H9 (cell line): ENCODE measurements at regions not wholly inside any gene's neighbourhood (a gene's known extent, or its start where the extent isn't known, plus 50 kb on each side); places are given as distances from the start of the nearest gene placed in this dataset.

Experiments
- DNase-seq: peaks from one replicate; pipeline ENCODE4 v3.0.0-alpha.2; 2017
- H2AFZ ChIP-seq: one replicate; pipeline ENCODE4 v1.6.1; 2013; ENCODE audit warnings: mild to moderate bottlenecking, low read length, control low read depth, moderate library complexity
- H2AK5ac ChIP-seq: 2 replicates; pipeline ENCODE4 v1.6.1; 2013; ENCODE audit warnings: low read length, control low read depth, mixed read lengths; ENCODE audit not compliant: insufficient read length
- H2BK120ac ChIP-seq: one replicate; pipeline ENCODE4 v1.6.1; 2013; ENCODE audit warnings: low read depth, mild to moderate bottlenecking, low read length, control low read depth, inconsistent platforms; ENCODE audit not compliant: poor library complexity, severe bottlenecking
- H2BK12ac ChIP-seq: 2 replicates; pipeline ENCODE4 v1.6.1; 2013; ENCODE audit warnings: low read length, control low read depth, mixed read lengths, low read depth; ENCODE audit not compliant: insufficient read length
- H2BK15ac ChIP-seq: 2 replicates; pipeline ENCODE4 v1.6.1; 2013; ENCODE audit warnings: low read depth, low read length, control low read depth
- H2BK20ac ChIP-seq: one replicate; pipeline ENCODE4 v1.6.1; 2013; ENCODE audit warnings: low read depth, mild to moderate bottlenecking, low read length, control low read depth, inconsistent platforms; ENCODE audit not compliant: poor library complexity, severe bottlenecking
- H2BK5ac ChIP-seq: 2 replicates; pipeline ENCODE4 v1.6.1; 2013; ENCODE audit warnings: low read length, control low read depth, mixed read lengths; ENCODE audit not compliant: insufficient read length
- H3K14ac ChIP-seq: 2 replicates; pipeline ENCODE4 v1.6.1; 2013; ENCODE audit warnings: low read length, control low read depth; ENCODE audit not compliant: insufficient read depth
- H3K18ac ChIP-seq: 2 replicates; pipeline ENCODE4 v1.6.1; 2013; ENCODE audit warnings: low read depth, mild to moderate bottlenecking, mixed read lengths, low read length, control low read depth; ENCODE audit not compliant: insufficient read length
- H3K23ac ChIP-seq: 2 replicates; pipeline ENCODE4 v1.6.1; 2013; ENCODE audit warnings: low read length, control low read depth, mixed read lengths, low read depth; ENCODE audit not compliant: insufficient read length
- H3K23me2 ChIP-seq: 2 replicates; pipeline ENCODE4 v1.6.1; 2013; ENCODE audit warnings: low read depth, mild to moderate bottlenecking, mixed read lengths, low read length, control low read depth; ENCODE audit not compliant: insufficient read length, poor library complexity, severe bottlenecking
- H3K27ac ChIP-seq: 2 replicates; pipeline ENCODE4 v1.5.1; 2013; ENCODE audit warnings: low read length, control low read depth, mixed read lengths, low read depth; ENCODE audit not compliant: insufficient read length
- H3K27me3 ChIP-seq: 2 replicates; pipeline ENCODE4 v1.6.1; 2013; ENCODE audit warnings: low read length, control low read depth, inconsistent platforms; ENCODE audit not compliant: insufficient read depth
- H3K4ac ChIP-seq: 2 replicates; pipeline ENCODE4 v1.6.1; 2013; ENCODE audit warnings: low read depth, mild to moderate bottlenecking, control low read depth, inconsistent platforms, low read length, moderate library complexity
- H3K4me1 ChIP-seq: 2 replicates; pipeline ENCODE4 v1.6.1; 2013; ENCODE audit warnings: low read length, control low read depth, inconsistent platforms; ENCODE audit not compliant: insufficient read depth
- H3K4me2 ChIP-seq: 2 replicates; pipeline ENCODE4 v1.6.1; 2013; ENCODE audit warnings: low read length, control low read depth, mixed read lengths; ENCODE audit not compliant: insufficient read length, insufficient read depth
- H3K56ac ChIP-seq: 2 replicates; pipeline ENCODE4 v1.6.1; 2013; ENCODE audit warnings: low read depth, mild to moderate bottlenecking, mixed read lengths, low read length, control low read depth; ENCODE audit not compliant: insufficient read length
- H3K79me1 ChIP-seq: 2 replicates; pipeline ENCODE4 v1.6.1; 2013; ENCODE audit warnings: low read depth, mild to moderate bottlenecking, moderate library complexity, low read length, control low read depth, inconsistent platforms; ENCODE audit not compliant: insufficient read depth, poor library complexity, severe bottlenecking
- H3K79me2 ChIP-seq: 2 replicates; pipeline ENCODE4 v1.6.1; 2013; ENCODE audit warnings: low read length, control low read depth, inconsistent platforms; ENCODE audit not compliant: insufficient read depth
- H3K9ac ChIP-seq: 2 replicates; pipeline ENCODE4 v1.6.1; 2013; ENCODE audit warnings: low read length, control low read depth, mixed read lengths; ENCODE audit not compliant: insufficient read length; ENCODE audit errors: extremely low read depth
- H3K9me3 ChIP-seq: one replicate; pipeline ENCODE4 v1.6.1; 2013; ENCODE audit warnings: low read depth, low read length, inconsistent platforms; ENCODE audit not compliant: control insufficient read depth
- H3T11ph ChIP-seq: one replicate; pipeline ENCODE4 v1.6.1; 2013; ENCODE audit warnings: mild to moderate bottlenecking, low read length, control low read depth, inconsistent platforms
- H4K20me1 ChIP-seq: one replicate; pipeline ENCODE4 v1.6.1; 2013; ENCODE audit not compliant: control insufficient read depth, insufficient read length, insufficient read depth
- H4K5ac ChIP-seq: 2 replicates; pipeline ENCODE4 v1.6.1; 2013; ENCODE audit warnings: low read depth, mild to moderate bottlenecking, mixed read lengths, low read length, control low read depth; ENCODE audit not compliant: insufficient read length
- H4K8ac ChIP-seq: replicated peaks from 2 replicates; pipeline ENCODE4 v1.6.1; 2013; ENCODE audit warnings: low read length, control low read depth, mixed read lengths, low read depth; ENCODE audit not compliant: insufficient read length
- H4K91ac ChIP-seq: 2 replicates; pipeline ENCODE4 v1.6.1; 2013; ENCODE audit warnings: low read depth, mild to moderate bottlenecking, moderate library complexity, mixed read lengths, low read length, control low read depth; ENCODE audit not compliant: insufficient read length
- H3K27ac Mint-ChIP-seq, 3 experiments: 2 replicates in 2 of 3; 3 replicates in 1 of 3; pipeline ENCODE4 v1.8.0; 2020 to 2021; ENCODE audit warnings: mixed read lengths in 3 of 3, mild to moderate bottlenecking in 1 of 3, moderate library complexity in 1 of 3
- H3K27me3 Mint-ChIP-seq: 2 replicates; pipeline ENCODE4 v1.8.0; 2021; ENCODE audit warnings: low read depth, mild to moderate bottlenecking, moderate library complexity, mixed read lengths
- H3K36me3 Mint-ChIP-seq, 3 experiments: 2 replicates in 2 of 3; 3 replicates in 1 of 3; pipeline ENCODE4 v1.8.0; 2020 to 2021; ENCODE audit warnings: low read depth in 3 of 3, mixed read lengths in 3 of 3; ENCODE audit not compliant: insufficient read depth in 1 of 3
- H3K4me1 Mint-ChIP-seq, 2 experiments: 2 replicates each; pipeline ENCODE4 v1.8.0; 2020; ENCODE audit warnings: mixed read lengths in 2 of 2
- H3K4me3 Mint-ChIP-seq, 2 experiments: 2 replicates in 1 of 2; 3 replicates in 1 of 2; pipeline ENCODE4 v1.8.0; 2020 to 2021; ENCODE audit warnings: mild to moderate bottlenecking in 2 of 2, mixed read lengths in 2 of 2, moderate library complexity in 1 of 2
- H3K9me3 Mint-ChIP-seq, 2 experiments: 2 replicates in 1 of 2; 3 replicates in 1 of 2; pipeline ENCODE4 v1.8.0; 2020; ENCODE audit warnings: mild to moderate bottlenecking in 2 of 2, mixed read lengths in 2 of 2, moderate library complexity in 1 of 2
- WGBS: extraction: QIAGEN DNeasy Blood & Tissue Kit; methylation state at CpG from one replicate; pipeline ENCODE4 v1.1.7; 2013; ENCODE audit warnings: missing lambda C conversion rate, low lambda C conversion rate, mixed read lengths; ENCODE audit not compliant: insufficient read length; ENCODE audit errors: extremely low coverage; 5-methylcytosine and 5-hydroxymethylcytosine counted together
- TF ChIP-seq, protein P1 (sequence below): fragments of 200-600 bp; sonication (generic); conservative IDR thresholded peaks from 3 replicates; pipeline ENCODE4 v1.8.0; 2021; ENCODE audit warnings: antibody characterized with exemption, mild to moderate bottlenecking

DNA sequence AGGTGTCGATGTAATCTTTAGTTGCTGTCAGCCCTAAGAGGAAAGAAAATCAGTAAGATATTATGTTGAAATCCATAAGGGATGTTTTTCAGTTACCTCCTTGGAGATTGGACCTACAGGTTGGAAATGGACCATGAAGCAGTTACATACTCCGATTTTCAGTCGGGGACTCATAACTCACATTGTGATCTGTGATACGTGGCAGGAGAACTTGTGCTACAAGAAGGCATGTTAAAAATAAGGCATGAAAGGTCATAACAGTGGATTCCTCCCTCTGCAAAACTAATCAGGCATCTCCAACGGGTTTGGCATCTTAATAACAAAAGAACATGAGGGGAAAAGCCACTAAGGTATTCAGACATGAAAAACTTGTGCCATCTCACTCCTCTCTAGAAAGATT lies 111.2 kb upstream of the CACHD1 start:
- Histone ChIP-seq H3K27ac (no peak overlapping the region), H3K79me1 (no peaks in the 10 kb centered on the region), H4K5ac (no peak overlapping the region), H2BK5ac (no peak overlapping the region), H2BK15ac (no peak overlapping the region), H3K18ac (no peak overlapping the region), H3K9me3 (no peaks in the 10 kb centered on the region), H4K8ac (no peak overlapping the region), H3K4me2 (no peak overlapping the region), H3K9ac (no peak overlapping the region), H3K79me2 (no peaks in the 10 kb centered on the region; the same call in 1 of the 2 replicates), H3K14ac (no peak overlapping the region), H3K56ac (no peak overlapping the region), H3K4ac (no peak overlapping the region), H2AFZ (no peak overlapping the region), H3K23ac (no peak overlapping the region), H4K20me1 (no peaks in the 10 kb centered on the region), H3K23me2 (no peaks in the 10 kb centered on the region), H3T11ph (no peak overlapping the region), H4K91ac (no peak overlapping the region), H2AK5ac (no peak overlapping the region), H2BK12ac (no peak overlapping the region), H2BK20ac (no peak overlapping the region), H3K27me3 (no peaks in the 10 kb centered on the region), H2BK120ac (no peak overlapping the region), H3K4me1 (peaks cover 5% of the 10 kb centered on the region; the same call in 1 of the 2 replicates)
- TF ChIP-seq, protein P1, sequence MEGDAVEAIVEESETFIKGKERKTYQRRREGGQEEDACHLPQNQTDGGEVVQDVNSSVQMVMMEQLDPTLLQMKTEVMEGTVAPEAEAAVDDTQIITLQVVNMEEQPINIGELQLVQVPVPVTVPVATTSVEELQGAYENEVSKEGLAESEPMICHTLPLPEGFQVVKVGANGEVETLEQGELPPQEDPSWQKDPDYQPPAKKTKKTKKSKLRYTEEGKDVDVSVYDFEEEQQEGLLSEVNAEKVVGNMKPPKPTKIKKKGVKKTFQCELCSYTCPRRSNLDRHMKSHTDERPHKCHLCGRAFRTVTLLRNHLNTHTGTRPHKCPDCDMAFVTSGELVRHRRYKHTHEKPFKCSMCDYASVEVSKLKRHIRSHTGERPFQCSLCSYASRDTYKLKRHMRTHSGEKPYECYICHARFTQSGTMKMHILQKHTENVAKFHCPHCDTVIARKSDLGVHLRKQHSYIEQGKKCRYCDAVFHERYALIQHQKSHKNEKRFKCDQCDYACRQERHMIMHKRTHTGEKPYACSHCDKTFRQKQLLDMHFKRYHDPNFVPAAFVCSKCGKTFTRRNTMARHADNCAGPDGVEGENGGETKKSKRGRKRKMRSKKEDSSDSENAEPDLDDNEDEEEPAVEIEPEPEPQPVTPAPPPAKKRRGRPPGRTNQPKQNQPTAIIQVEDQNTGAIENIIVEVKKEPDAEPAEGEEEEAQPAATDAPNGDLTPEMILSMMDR = no peak
- H3K27me3 Mint-ChIP-seq = peaks cover 26% of the 10 kb centered on the region
- peaks cover 0 to 5% (median 0%) of the 10 kb centered on the region in 3 experiments; a peak in 2 of 7 replicates for H3K36me3 Mint-ChIP-seq
- no peak for DNase-seq
- no peaks in the 10 kb centered on the region; a peak in 2 of 5 replicates for H3K9me3 Mint-ChIP-seq
- no peak overlapping the region for H3K4me3 Mint-ChIP-seq
- peaks cover 44 to 48% of the 10 kb centered on the region in 2 experiments for H3K4me1 Mint-ChIP-seq
- H3K27ac Mint-ChIP-seq = no peak overlapping the region
- no CpG with 5 or more reads among the region's 5 CpGs for WGBS
